Activated CD8-positive, alpha-beta T cell treated with anti-CD3 and anti-CD28 coated beads, Interleukin-2, amount 10 ng/mL, durations not matched to agents 7 days and 5 days (primary cell): ENCODE measurements at regions not wholly inside any gene's neighbourhood (a gene's known extent, or its start where the extent isn't known, plus 50 kb on each side); places are given as distances from the start of the nearest gene placed in this dataset.

Source experiments
- ATAC-seq: fragments of 150-1000 bp; cut with Tn5 transposase; one replicate; pipeline ENCODE4 v1.10.0; 2021; ENCODE audit warnings: moderate library complexity
- CTCF ChIA-PET: fragments of 350-600 bp; sonication (Branson Sonifier 250); formaldehyde crosslinking; loops from one replicate; lab custom pipeline; 2021; ENCODE audit warnings: antibody characterized with exemption; lab: Charles Lee
- POLR2A ChIA-PET: fragments of 350-600 bp; sonication (Branson Sonifier 250); formaldehyde crosslinking; loops from one replicate; lab custom pipeline; 2021; ENCODE audit warnings: antibody characterized with exemption; lab: Charles Lee
- DNase-seq: peaks from one replicate; pipeline ENCODE4 v3.0.0-alpha.2; 2020
- H3K27ac Mint-ChIP-seq: one replicate; pipeline ENCODE4 v1.8.0; 2021; ENCODE audit warnings: mild to moderate bottlenecking, mixed read lengths
- H3K27me3 Mint-ChIP-seq: one replicate; pipeline ENCODE4 v1.8.0; 2021; ENCODE audit warnings: low read depth, mixed read lengths
- H3K36me3 Mint-ChIP-seq: one replicate; pipeline ENCODE4 v1.8.0; 2021; ENCODE audit warnings: low read depth, mixed read lengths
- H3K4me1 Mint-ChIP-seq: one replicate; pipeline ENCODE4 v1.8.0; 2021; ENCODE audit warnings: low read depth, mixed read lengths
- H3K4me3 Mint-ChIP-seq: one replicate; pipeline ENCODE4 v1.8.0; 2021; ENCODE audit warnings: mild to moderate bottlenecking, mixed read lengths
- H3K9me3 Mint-ChIP-seq: one replicate; pipeline ENCODE4 v1.8.0; 2022; ENCODE audit warnings: mixed read lengths; ENCODE audit not compliant: insufficient read depth

DNA sequence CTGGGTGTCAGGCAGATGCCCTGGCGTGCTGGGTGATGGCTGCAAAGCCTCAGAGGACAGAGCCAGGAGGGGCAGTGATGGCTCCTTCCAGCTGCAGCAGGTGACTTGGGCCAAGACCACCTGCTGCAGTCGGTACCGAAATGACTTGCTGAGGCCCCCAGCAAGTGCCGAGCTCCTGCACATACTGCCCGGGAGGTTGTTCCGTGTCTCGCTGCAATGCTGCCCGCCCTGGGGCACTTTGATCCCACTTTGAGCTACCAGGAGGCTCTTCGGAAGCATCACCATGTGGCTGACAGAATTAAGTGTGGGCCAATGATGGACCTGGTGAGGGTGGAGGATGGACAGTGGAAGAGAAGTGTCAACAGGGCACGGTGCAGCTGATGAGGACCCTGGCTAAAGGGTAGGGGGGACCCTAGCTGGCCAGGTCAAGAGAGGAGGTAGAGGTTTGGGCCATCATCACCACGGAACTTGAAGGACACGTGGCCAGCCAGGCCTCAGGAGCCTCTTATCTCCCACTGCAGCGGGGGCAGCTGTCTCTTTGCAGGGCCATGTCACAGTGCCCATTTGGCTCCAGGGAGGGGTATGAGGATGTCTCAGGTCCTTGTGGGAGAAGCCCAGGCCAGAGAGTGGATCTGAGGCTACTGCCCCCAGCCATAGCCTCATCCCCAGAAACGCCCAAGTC lies 51.1 kb upstream of the NANOS1 start:
- ATAC-seq: no peak
- DNase-seq: no peak
- Mint-ChIP-seq H3K27me3 (peaks cover 5% of the 10 kb centered on the region), H3K9me3 (no peaks in the 10 kb centered on the region), H3K27ac (no peak overlapping the region), H3K4me1 (peaks cover 4% of the 10 kb centered on the region), H3K4me3 (no peak overlapping the region), H3K36me3 (no peaks in the 10 kb centered on the region)
- CTCF ChIA-PET: no interaction called here
- POLR2A ChIA-PET: no interaction called here

DNA sequence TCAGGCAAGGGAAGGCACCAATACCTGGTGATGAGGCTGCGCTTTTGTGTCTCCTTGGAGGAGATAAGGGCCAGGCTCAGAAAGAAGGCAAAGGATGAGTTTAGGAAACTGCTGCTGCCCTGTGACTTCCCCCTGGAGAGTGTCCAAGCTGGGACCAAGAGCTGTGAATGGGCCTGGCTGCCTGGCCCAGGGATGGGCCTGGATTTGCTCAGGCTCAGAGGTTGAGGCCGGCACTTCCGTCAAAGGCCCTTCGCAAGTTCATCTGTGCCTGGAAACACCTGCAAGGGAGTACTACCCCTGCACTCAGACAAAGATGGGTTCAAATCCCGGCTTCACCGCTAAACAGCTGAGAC lies 50.5 kb upstream of the NANOS1 start:
- DNase-seq: no peak
- Mint-ChIP-seq H3K36me3 (no peaks in the 10 kb centered on the region), H3K4me1 (peaks cover 6% of the 10 kb centered on the region), H3K9me3 (no peaks in the 10 kb centered on the region), H3K27me3 (peaks cover 2% of the 10 kb centered on the region), H3K4me3 (no peak overlapping the region), H3K27ac (no peak overlapping the region)
- no peak for ATAC-seq
- POLR2A ChIA-PET: no interaction called here
- CTCF ChIA-PET: no interaction called here

DNA sequence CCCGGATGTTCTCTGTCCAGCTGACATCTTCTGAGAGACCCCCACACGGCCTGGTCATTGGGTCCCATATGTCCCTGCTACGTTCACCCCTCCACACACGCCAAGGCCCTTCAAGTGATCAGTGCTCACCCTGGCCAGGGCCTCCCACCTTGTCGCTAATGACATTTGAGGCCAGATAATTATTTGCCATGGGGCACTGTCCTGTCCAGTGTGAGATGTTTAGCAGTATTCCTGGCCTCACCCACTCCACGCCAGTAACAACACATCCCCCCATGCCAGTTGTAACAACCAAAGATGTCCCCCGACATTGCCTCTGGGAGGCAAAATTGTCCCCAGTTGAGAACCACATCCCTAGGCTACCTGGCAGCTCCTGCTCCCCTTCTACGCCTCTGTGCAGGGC lies 49.9 kb upstream of the NANOS1 start:
- H3K27ac Mint-ChIP-seq: no peak overlapping the region

More for the DNA sequence above, 49.9 kb upstream of the NANOS1 start:
- no peak overlapping the region for H3K4me3 Mint-ChIP-seq
- ATAC-seq (no peak), DNase-seq (no peak)
- POLR2A ChIA-PET: no interaction called here
- H3K9me3 Mint-ChIP-seq: no peaks in the 10 kb centered on the region
- CTCF ChIA-PET: no interaction called here
- no peaks in the 10 kb centered on the region for H3K27me3 Mint-ChIP-seq
- H3K36me3 Mint-ChIP-seq: peaks cover 4% of the 10 kb centered on the region
- peaks cover 6% of the 10 kb centered on the region for H3K4me1 Mint-ChIP-seq
